ENCODE measurements at regions not wholly inside any gene's neighbourhood (a gene's known extent, or its start where the extent isn't known, plus 50 kb on each side); places are given as distances from the start of the nearest gene placed in this dataset.

- Histone ChIP-seq H2AFZ (ENCODE audit: low read length) (no peak overlapping the region), H3K36me3 (replicated peaks; ENCODE audit: insufficient read depth, low read length) (no peaks in the 10 kb centered on the region), H3K9ac (ENCODE audit: low read length) (no peak overlapping the region), H4K20me1 (ENCODE audit: insufficient read depth, low read length) (no peaks in the 10 kb centered on the region), H3K27ac (ENCODE audit: low read length) (no peak overlapping the region), H3K9me3 (replicated peaks; ENCODE audit: insufficient read depth, low read length) (no peaks in the 10 kb centered on the region), H3K4me2 (ENCODE audit: low read depth, low read length) (no peak overlapping the region), H3K4me3 (ENCODE audit: low read length) (no peak overlapping the region), H3K79me2 (ENCODE audit: low read length) (no peaks in the 10 kb centered on the region), H3K9me2 (replicated peaks; ENCODE audit: insufficient read depth, low read length) (no peaks in the 10 kb centered on the region), H3K27me3 (replicated peaks; ENCODE audit: insufficient read depth, low read length) (no peaks in the 10 kb centered on the region), H3F3A (ENCODE audit: insufficient read depth, low read length) (no peaks in the 10 kb centered on the region), H3K4me1 (ENCODE audit: low read length) (no peaks in the 10 kb centered on the region)
- DNase-seq = no peak
- no peak for TF ChIP-seq EZH2 (optimal IDR thresholded peaks at IDR 0.05; ENCODE audit: low read depth, low read length)
- TF ChIP-seq EZH2phosphoT487 (IDR thresholded peaks at IDR 0.05; ENCODE audit: low read length) = no peak
- no peak for TF ChIP-seq CTCF (IDR thresholded peaks at IDR 0.05; ENCODE audit: low read length)
Observed at GRCh38 chr13:59340151-59340550, 823.6 kb downstream of the DIAPH3 start.

- H3K27me3 ChIP-seq (replicated peaks; ENCODE audit: insufficient read depth, low read length) = no peaks in the 10 kb centered on the region
- no peaks in the 10 kb centered on the region for H3F3A ChIP-seq (ENCODE audit: insufficient read depth, low read length)
- H3K4me1 ChIP-seq (ENCODE audit: low read length) = no peaks in the 10 kb centered on the region
- H2AFZ ChIP-seq (ENCODE audit: low read length) = no peak overlapping the region
- no peak overlapping the region for H3K9ac ChIP-seq (ENCODE audit: low read length)
- H3K9me2 ChIP-seq (replicated peaks; ENCODE audit: insufficient read depth, low read length) = no peaks in the 10 kb centered on the region
- no peaks in the 10 kb centered on the region for H3K9me3 ChIP-seq (replicated peaks; ENCODE audit: insufficient read depth, low read length)
- H3K4me3 ChIP-seq (ENCODE audit: low read length) = no peak overlapping the region
- no peak overlapping the region for H3K27ac ChIP-seq (ENCODE audit: low read length)
- no peak for DNase-seq
- no peaks in the 10 kb centered on the region for H3K79me2 ChIP-seq (ENCODE audit: low read length)
- no peaks in the 10 kb centered on the region for H3K36me3 ChIP-seq (replicated peaks; ENCODE audit: insufficient read depth, low read length)
- TF ChIP-seq EZH2phosphoT487 (IDR thresholded peaks at IDR 0.05; ENCODE audit: low read length) (no peak), CTCF (IDR thresholded peaks at IDR 0.05; ENCODE audit: low read length) (no peak), EZH2 (optimal IDR thresholded peaks at IDR 0.05; ENCODE audit: low read depth, low read length) (no peak)
- H4K20me1 ChIP-seq (ENCODE audit: insufficient read depth, low read length) = no peaks in the 10 kb centered on the region
- H3K4me2 ChIP-seq (ENCODE audit: low read depth, low read length) = no peak overlapping the region
Observed at GRCh38 chr13:59340581-59340980, 823.1 kb downstream of the DIAPH3 start.

- no peak for DNase-seq
- no peaks in the 10 kb centered on the region for H3F3A ChIP-seq (ENCODE audit: insufficient read depth, low read length)
- no peaks in the 10 kb centered on the region for H3K27me3 ChIP-seq (replicated peaks; ENCODE audit: insufficient read depth, low read length)
- no peak for TF ChIP-seq EZH2phosphoT487 (IDR thresholded peaks at IDR 0.05; ENCODE audit: low read length)
- no peak for TF ChIP-seq CTCF (IDR thresholded peaks at IDR 0.05; ENCODE audit: low read length)
- H2AFZ ChIP-seq (ENCODE audit: low read length) = no peak overlapping the region
- H3K9me2 ChIP-seq (replicated peaks; ENCODE audit: insufficient read depth, low read length) = no peaks in the 10 kb centered on the region
- no peak overlapping the region for H3K4me3 ChIP-seq (ENCODE audit: low read length)
- no peaks in the 10 kb centered on the region for H4K20me1 ChIP-seq (ENCODE audit: insufficient read depth, low read length)
- H3K9me3 ChIP-seq (replicated peaks; ENCODE audit: insufficient read depth, low read length) = no peaks in the 10 kb centered on the region
- no peak overlapping the region for H3K9ac ChIP-seq (ENCODE audit: low read length)
- no peak overlapping the region for H3K27ac ChIP-seq (ENCODE audit: low read length)
- H3K79me2 ChIP-seq (ENCODE audit: low read length) = no peaks in the 10 kb centered on the region
- H3K4me1 ChIP-seq (ENCODE audit: low read length) = no peaks in the 10 kb centered on the region
- H3K4me2 ChIP-seq (ENCODE audit: low read depth, low read length) = no peak overlapping the region
- H3K36me3 ChIP-seq (replicated peaks; ENCODE audit: insufficient read depth, low read length) = no peaks in the 10 kb centered on the region
Observed at GRCh38 chr13:59342400-59342799, 821.3 kb downstream of the DIAPH3 start.
